Osteoblast (primary cell): ENCODE measurements at regions not wholly inside any gene's neighbourhood (a gene's known extent, or its start where the extent isn't known, plus 50 kb on each side); places are given as distances from the start of the nearest gene placed in this dataset.

Experiments
- DNase-seq: peaks from one replicate; pipeline ENCODE4 v3.0.0; 2011; ENCODE audit warnings: low spot score, mixed read lengths; ENCODE audit not compliant: insufficient read length; ENCODE audit errors: missing footprints
- H2AFZ ChIP-seq: 2 replicates; pipeline ENCODE4 v1.6.0; 2011; ENCODE audit warnings: mild to moderate bottlenecking, low read length
- H3K27ac ChIP-seq: 2 replicates; pipeline ENCODE4 v1.5.1; 2011; ENCODE audit warnings: mild to moderate bottlenecking, low read depth, low read length, moderate library complexity
- H3K27me3 ChIP-seq: 2 replicates; pipeline ENCODE4 v1.6.0; 2012; ENCODE audit warnings: mild to moderate bottlenecking, control low read depth, inconsistent platforms, low read length, moderate library complexity; ENCODE audit not compliant: insufficient read depth
- H3K36me3 ChIP-seq: 2 replicates; pipeline ENCODE4 v1.5.1; 2011; ENCODE audit warnings: mild to moderate bottlenecking, low read length, control low read depth, moderate library complexity; ENCODE audit not compliant: insufficient read depth
- H3K4me1 ChIP-seq: 2 replicates; pipeline ENCODE4 v1.5.1; 2011; ENCODE audit warnings: mild to moderate bottlenecking, low read length, control low read depth, moderate library complexity; ENCODE audit not compliant: insufficient read depth
- H3K4me2 ChIP-seq: 2 replicates; pipeline ENCODE4 v1.6.0; 2011; ENCODE audit warnings: mild to moderate bottlenecking, low read length; ENCODE audit not compliant: insufficient read depth
- H3K4me3 ChIP-seq: fragments of 200-600 bp; sonication (generic); 3 replicates; pipeline ENCODE4 v1.5.1; 2012; ENCODE audit warnings: mild to moderate bottlenecking, low read length, inconsistent platforms; ENCODE audit not compliant: insufficient read depth
- H3K79me2 ChIP-seq: 2 replicates; pipeline ENCODE4 v1.6.0; 2012; ENCODE audit warnings: mild to moderate bottlenecking, low read length, control low read depth, inconsistent platforms; ENCODE audit not compliant: insufficient read depth
- H3K9me3 ChIP-seq: 2 replicates; pipeline ENCODE4 v1.5.1; 2011; ENCODE audit warnings: low read depth, low read length, control low read depth
- H4K20me1 ChIP-seq: 2 replicates; pipeline ENCODE4 v1.6.0; 2012; ENCODE audit warnings: mild to moderate bottlenecking, low read length, control low read depth; ENCODE audit not compliant: insufficient read depth
- TF ChIP-seq, protein P1 (sequence below): IDR thresholded peaks from 2 replicates; pipeline ENCODE4 v1.5.1; 2011; ENCODE audit warnings: mild to moderate bottlenecking, low read depth, low read length, moderate library complexity; ENCODE audit errors: extremely low read depth

DNA sequence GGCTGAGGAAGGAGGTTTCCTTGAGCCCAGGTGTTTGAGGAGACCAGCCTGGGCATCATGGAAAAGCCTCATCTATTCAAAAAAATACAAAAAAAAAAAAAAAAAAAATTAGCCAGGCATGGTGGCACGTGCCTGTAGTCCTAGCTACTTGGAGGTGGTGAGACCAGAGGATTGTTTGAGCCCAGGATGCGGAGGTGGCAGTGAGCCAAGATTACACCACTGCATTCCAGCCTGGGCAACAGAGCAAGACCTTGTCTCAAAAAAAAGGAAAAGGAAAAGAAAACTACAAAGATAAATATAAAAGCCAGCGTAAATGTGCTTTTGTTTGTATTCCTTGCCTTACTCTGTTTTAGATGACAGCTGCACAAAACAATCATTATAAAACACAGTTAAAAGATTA is 2249.2 kb upstream of the C9orf72 start:
- DNase-seq, result no peak
- no peak overlapping the region for H3K4me2 ChIP-seq
- no peak overlapping the region for H3K27ac ChIP-seq
- no peaks in the 10 kb centered on the region for H3K79me2 ChIP-seq
- H3K4me1 ChIP-seq, result no peaks in the 10 kb centered on the region
- no peak overlapping the region for H3K4me3 ChIP-seq
- TF ChIP-seq, protein P1, sequence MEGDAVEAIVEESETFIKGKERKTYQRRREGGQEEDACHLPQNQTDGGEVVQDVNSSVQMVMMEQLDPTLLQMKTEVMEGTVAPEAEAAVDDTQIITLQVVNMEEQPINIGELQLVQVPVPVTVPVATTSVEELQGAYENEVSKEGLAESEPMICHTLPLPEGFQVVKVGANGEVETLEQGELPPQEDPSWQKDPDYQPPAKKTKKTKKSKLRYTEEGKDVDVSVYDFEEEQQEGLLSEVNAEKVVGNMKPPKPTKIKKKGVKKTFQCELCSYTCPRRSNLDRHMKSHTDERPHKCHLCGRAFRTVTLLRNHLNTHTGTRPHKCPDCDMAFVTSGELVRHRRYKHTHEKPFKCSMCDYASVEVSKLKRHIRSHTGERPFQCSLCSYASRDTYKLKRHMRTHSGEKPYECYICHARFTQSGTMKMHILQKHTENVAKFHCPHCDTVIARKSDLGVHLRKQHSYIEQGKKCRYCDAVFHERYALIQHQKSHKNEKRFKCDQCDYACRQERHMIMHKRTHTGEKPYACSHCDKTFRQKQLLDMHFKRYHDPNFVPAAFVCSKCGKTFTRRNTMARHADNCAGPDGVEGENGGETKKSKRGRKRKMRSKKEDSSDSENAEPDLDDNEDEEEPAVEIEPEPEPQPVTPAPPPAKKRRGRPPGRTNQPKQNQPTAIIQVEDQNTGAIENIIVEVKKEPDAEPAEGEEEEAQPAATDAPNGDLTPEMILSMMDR, result no peak
- no peaks in the 10 kb centered on the region for H3K9me3 ChIP-seq
- H3K27me3 ChIP-seq, result no peaks in the 10 kb centered on the region
- no peak overlapping the region for H2AFZ ChIP-seq
- no peaks in the 10 kb centered on the region for H3K36me3 ChIP-seq
- H4K20me1 ChIP-seq, result no peaks in the 10 kb centered on the region

DNA sequence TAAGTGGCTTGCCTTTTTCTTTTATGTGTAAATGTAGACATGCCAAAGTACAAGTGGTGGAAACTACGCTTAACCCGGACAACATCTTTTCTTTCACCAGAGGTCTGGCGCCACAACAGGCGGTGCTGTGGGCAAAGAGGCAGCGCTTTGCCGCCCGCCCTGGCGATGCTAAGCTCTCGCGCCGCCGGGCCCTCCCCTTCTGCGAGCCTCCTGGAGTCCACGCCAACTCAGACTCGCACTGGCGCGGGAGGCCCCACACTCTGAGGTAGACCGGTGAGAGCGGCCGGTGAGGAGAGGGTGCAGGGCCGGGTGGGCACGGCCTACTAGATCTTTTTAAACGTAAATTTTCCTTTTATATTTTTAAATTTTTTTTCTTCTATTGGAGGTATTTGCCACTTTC is 2253.1 kb upstream of the C9orf72 start:
- Histone ChIP-seq H3K4me2 (no peak overlapping the region), H3K9me3 (peaks cover 2% of the 10 kb centered on the region), H3K27ac (no peak overlapping the region), H3K27me3 (no peaks in the 10 kb centered on the region), H3K79me2 (no peaks in the 10 kb centered on the region), H3K4me3 (no peak overlapping the region), H4K20me1 (no peaks in the 10 kb centered on the region), H3K4me1 (no peaks in the 10 kb centered on the region), H3K36me3 (no peaks in the 10 kb centered on the region), H2AFZ (no peak overlapping the region)
- TF ChIP-seq, protein P1, result no peak
- DNase-seq, result no peak

DNA sequence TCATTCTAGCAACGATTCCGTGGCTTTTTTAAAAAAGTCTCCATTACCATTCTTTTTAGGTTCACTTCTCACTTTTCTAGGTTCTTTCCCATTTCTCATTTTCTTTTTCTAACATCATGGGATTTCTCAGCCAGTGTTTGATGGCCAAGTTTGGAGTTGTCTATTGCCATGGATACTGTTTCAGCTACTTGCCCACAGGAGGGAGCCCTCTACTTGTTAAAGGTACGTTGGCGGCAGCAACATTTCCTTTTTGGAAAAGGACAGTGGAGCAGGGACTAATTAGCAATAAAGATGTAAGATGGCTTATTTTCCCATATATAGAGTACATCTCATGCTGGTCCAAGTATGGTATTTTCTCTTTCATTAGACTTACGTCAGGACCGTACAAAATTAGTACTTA is 2257.5 kb upstream of the C9orf72 start:
- no peaks in the 10 kb centered on the region for H3K79me2 ChIP-seq
- no peaks in the 10 kb centered on the region for H3K36me3 ChIP-seq
- H3K4me1 ChIP-seq, result no peaks in the 10 kb centered on the region
- no peaks in the 10 kb centered on the region for H4K20me1 ChIP-seq
- H3K4me2 ChIP-seq, result no peak overlapping the region
- TF ChIP-seq, protein P1, result no peak
- H3K9me3 ChIP-seq, result peaks cover 2% of the 10 kb centered on the region
- H3K27me3 ChIP-seq, result no peaks in the 10 kb centered on the region
- no peak overlapping the region for H3K4me3 ChIP-seq
- no peak for DNase-seq
- H3K27ac ChIP-seq, result no peak overlapping the region
- H2AFZ ChIP-seq, result no peak overlapping the region

DNA sequence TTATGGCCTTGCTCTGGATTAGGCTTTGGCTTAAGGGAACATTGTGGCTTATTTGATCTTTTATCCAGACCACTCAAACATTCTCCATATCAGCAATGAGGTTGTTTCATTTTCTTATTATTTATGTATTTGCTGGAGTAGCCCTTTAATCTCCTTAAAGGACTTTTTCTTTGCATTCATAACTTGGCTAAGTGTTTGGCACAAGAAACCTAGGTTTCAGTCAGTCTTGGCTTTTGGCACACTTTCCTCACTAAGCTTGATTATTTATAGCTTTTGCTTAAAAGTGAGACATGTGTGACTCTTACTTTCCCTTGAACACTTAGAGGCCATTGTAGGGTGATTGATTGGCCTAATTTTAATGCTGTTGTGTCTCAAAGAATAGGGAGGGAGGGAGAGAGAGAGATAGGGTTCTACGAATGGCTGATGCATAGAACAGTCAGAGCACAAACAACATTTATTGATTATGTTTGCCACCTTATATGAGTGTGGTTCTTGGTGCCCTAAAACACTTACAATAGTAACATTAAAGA is 2265.3 kb upstream of the C9orf72 start:
- no peaks in the 10 kb centered on the region for H3K79me2 ChIP-seq
- no peak overlapping the region for H3K4me3 ChIP-seq
- H3K27ac ChIP-seq, result no peak overlapping the region
- H4K20me1 ChIP-seq, result no peaks in the 10 kb centered on the region
- no peaks in the 10 kb centered on the region for H3K9me3 ChIP-seq
- H3K27me3 ChIP-seq, result no peaks in the 10 kb centered on the region
- H3K4me1 ChIP-seq, result no peaks in the 10 kb centered on the region
- H3K4me2 ChIP-seq, result no peak overlapping the region
- TF ChIP-seq, protein P1, result no peak
- H3K36me3 ChIP-seq, result no peaks in the 10 kb centered on the region
- no peak overlapping the region for H2AFZ ChIP-seq
- DNase-seq, result no peak
